Keratinocyte (primary cell): ENCODE measurements at regions not wholly inside any gene's neighbourhood (a gene's known extent, or its start where the extent isn't known, plus 50 kb on each side); places are given as distances from the start of the nearest gene placed in this dataset.

ENCODE experiments used
- DNase-seq: peaks from one replicate; pipeline ENCODE4 v3.0.0-alpha.2; 2011; ENCODE audit warnings: low read depth, missing footprints, low spot score
- FAIRE-seq: peaks from 2 replicates; lab custom pipeline; 2011; peaks lifted over from hg19 to GRCh38; lab: Jason Lieb, UNC
- H2AFZ ChIP-seq: 2 replicates; pipeline ENCODE4 v1.6.0; 2012; ENCODE audit warnings: low read length, control low read depth, inconsistent platforms; ENCODE audit not compliant: control insufficient read depth
- H3K27ac ChIP-seq: 2 replicates; pipeline ENCODE4 v1.5.1; 2011; ENCODE audit warnings: low read length; ENCODE audit not compliant: control insufficient read depth, insufficient read depth
- H3K27me3 ChIP-seq: 3 replicates; pipeline ENCODE4 v1.6.0; 2011; ENCODE audit warnings: low read length; ENCODE audit not compliant: control insufficient read depth, insufficient read depth; ENCODE audit errors: extremely low read depth
- H3K36me3 ChIP-seq, 2 experiments: 2 replicates in 1 of 2; 3 replicates in 1 of 2; pipeline ENCODE4 v1.5.1; 2011; ENCODE audit warnings: low read length in 2 of 2, mild to moderate bottlenecking in 1 of 2; ENCODE audit not compliant: control insufficient read depth in 2 of 2, insufficient read depth in 2 of 2; ENCODE audit errors: extremely low read depth in 1 of 2
- H3K4me1 ChIP-seq: 3 replicates; pipeline ENCODE4 v1.5.1; 2011; ENCODE audit warnings: low read length; ENCODE audit not compliant: control insufficient read depth, insufficient read depth; ENCODE audit errors: extremely low read depth
- H3K4me2 ChIP-seq: 3 replicates; pipeline ENCODE4 v1.6.0; 2011; ENCODE audit warnings: low read depth, low read length; ENCODE audit not compliant: control insufficient read depth, insufficient read depth; ENCODE audit errors: extremely low read depth
- H3K4me3 ChIP-seq, 3 experiments: fragments of 200-600 bp in 1 of 3; sonication (generic) in 1 of 3; 2 replicates in 2 of 3; 3 replicates in 1 of 3; pipeline ENCODE4 v1.5.1; 2011 to 2016; ENCODE audit warnings: low read length in 3 of 3, mild to moderate bottlenecking in 3 of 3, control low read depth in 2 of 3, inconsistent platforms in 1 of 3, low read depth in 1 of 3, mixed read lengths in 1 of 3, mixed run types in 1 of 3, moderate library complexity in 1 of 3; ENCODE audit not compliant: control insufficient read depth in 2 of 3, insufficient read depth in 2 of 3; ENCODE audit errors: extremely low read depth in 1 of 3
- H3K79me2 ChIP-seq: 2 replicates; pipeline ENCODE4 v1.6.0; 2012; ENCODE audit warnings: low read length; ENCODE audit not compliant: control insufficient read depth, insufficient read depth
- H3K9ac ChIP-seq: 3 replicates; pipeline ENCODE4 v1.6.0; 2011; ENCODE audit warnings: low read length; ENCODE audit not compliant: control insufficient read depth, insufficient read depth; ENCODE audit errors: extremely low read depth
- H3K9me1 ChIP-seq: 3 replicates; pipeline ENCODE4 v1.6.0; 2011; ENCODE audit warnings: low read length; ENCODE audit not compliant: control insufficient read depth, insufficient read depth; ENCODE audit errors: extremely low read depth
- H3K9me3 ChIP-seq: 2 replicates; pipeline ENCODE4 v1.5.1; 2012; ENCODE audit warnings: low read depth, low read length; ENCODE audit not compliant: control insufficient read depth
- H4K20me1 ChIP-seq: 3 replicates; pipeline ENCODE4 v1.6.0; 2011; ENCODE audit warnings: low read length; ENCODE audit not compliant: control insufficient read depth, insufficient read depth; ENCODE audit errors: extremely low read depth
- EZH2 ChIP-seq: IDR thresholded peaks from one replicate; pipeline ENCODE4 v1.6.1; 2012; ENCODE audit warnings: inconsistent platforms, mild to moderate bottlenecking, low read length, moderate library complexity
- dilution Hi-C: fragments of 300-500 bp; cut with MboI; formaldehyde crosslinking; loops from one replicate; pipeline ENCODE4 v1.7.0; 2020; ENCODE audit warnings: low sequenced_read_pairs; ENCODE audit not compliant: extremely low pct_ligation_motif_present
- TF ChIP-seq, protein P1 (sequence below), 3 experiments: IDR thresholded peaks in 1 of 3; conservative IDR thresholded peaks in 1 of 3; optimal IDR thresholded peaks in 1 of 3; 2 replicates in 2 of 3; 3 replicates in 1 of 3; pipeline versions ENCODE3 to v1.5.1; 2011; ENCODE audit warnings: low read length in 3 of 3, mild to moderate bottlenecking in 3 of 3, moderate library complexity in 2 of 3, control low read depth in 1 of 3, inconsistent platforms in 1 of 3; ENCODE audit not compliant: insufficient read depth in 2 of 3; ENCODE audit errors: extremely low read depth in 1 of 3

DNA sequence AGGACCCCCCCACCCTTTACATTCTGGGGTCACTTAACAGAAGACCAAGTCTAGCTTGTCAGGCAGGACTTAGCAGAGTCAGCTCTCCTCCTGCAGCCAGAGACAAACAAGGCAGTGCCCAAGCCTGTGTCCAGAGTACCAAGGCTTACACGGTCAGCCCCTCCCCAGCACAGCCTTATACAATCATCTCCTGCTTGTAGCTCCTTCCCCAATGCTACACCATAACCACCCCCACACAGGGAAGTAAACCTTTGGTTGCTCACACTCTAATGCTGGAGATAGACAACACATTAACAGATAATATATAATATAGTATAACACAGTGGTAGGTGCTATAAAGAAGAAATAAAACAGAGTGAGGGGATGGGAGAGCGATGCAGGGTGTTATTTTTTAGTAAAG is 175.4 kb upstream of the PWP1 start:
- Histone ChIP-seq H3K79me2 (no peaks in the 10 kb centered on the region), H3K9me1 (no peaks in the 10 kb centered on the region), H3K27me3 (no peaks in the 10 kb centered on the region), H3K4me1 (peaks cover 7% of the 10 kb centered on the region), H3K27ac (no peak overlapping the region), H3K9me3 (no peaks in the 10 kb centered on the region), H2AFZ (no peak overlapping the region), H4K20me1 (no peaks in the 10 kb centered on the region), H3K4me3 (no peak overlapping the region), H3K9ac (no peak overlapping the region), H3K36me3 (no peaks in the 10 kb centered on the region), H3K4me2 (no peak overlapping the region)
- FAIRE-seq (no peak), DNase-seq (no peak)
- TF ChIP-seq, protein P1, sequence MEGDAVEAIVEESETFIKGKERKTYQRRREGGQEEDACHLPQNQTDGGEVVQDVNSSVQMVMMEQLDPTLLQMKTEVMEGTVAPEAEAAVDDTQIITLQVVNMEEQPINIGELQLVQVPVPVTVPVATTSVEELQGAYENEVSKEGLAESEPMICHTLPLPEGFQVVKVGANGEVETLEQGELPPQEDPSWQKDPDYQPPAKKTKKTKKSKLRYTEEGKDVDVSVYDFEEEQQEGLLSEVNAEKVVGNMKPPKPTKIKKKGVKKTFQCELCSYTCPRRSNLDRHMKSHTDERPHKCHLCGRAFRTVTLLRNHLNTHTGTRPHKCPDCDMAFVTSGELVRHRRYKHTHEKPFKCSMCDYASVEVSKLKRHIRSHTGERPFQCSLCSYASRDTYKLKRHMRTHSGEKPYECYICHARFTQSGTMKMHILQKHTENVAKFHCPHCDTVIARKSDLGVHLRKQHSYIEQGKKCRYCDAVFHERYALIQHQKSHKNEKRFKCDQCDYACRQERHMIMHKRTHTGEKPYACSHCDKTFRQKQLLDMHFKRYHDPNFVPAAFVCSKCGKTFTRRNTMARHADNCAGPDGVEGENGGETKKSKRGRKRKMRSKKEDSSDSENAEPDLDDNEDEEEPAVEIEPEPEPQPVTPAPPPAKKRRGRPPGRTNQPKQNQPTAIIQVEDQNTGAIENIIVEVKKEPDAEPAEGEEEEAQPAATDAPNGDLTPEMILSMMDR (optimal IDR thresholded peaks at IDR 0.05 in 1 of 3, IDR thresholded peaks at IDR 0.05 in 1 of 3, conservative IDR thresholded peaks at IDR 0.05 in 1 of 3; ENCODE audit: extremely low read depth in 1 of 3, insufficient read depth in 2 of 3, low read length in 3 of 3): no peak
- TF ChIP-seq EZH2: no peak
- dilution Hi-C loops: no loop called here

DNA sequence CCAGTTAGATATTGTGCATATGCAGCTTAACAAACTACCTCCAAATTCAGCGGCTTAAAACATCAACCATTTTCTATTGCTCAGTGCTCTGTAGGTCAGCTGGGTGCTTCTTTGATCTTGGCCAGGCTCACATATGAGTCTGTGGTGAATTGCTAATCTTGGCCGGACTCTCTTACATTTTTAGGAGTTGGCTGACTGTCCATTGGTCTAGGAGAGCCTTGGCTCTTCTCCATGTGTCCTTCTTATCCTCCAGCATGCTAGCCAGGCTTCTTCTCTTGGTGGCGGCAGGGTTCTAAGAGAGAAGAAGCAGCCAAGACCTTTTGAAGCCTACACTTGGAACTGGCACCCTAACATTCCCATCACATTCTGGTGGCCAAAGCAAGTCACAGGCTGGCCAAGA is 174.3 kb upstream of the PWP1 start:
- no peaks in the 10 kb centered on the region for H3K9me1 ChIP-seq
- dilution Hi-C loops: no loop called here
- no peaks in the 10 kb centered on the region for H3K27me3 ChIP-seq
- H3K9ac ChIP-seq: no peak overlapping the region
- H3K27ac ChIP-seq: no peak overlapping the region
- no peaks in the 10 kb centered on the region for H3K36me3 ChIP-seq
- H2AFZ ChIP-seq: no peak overlapping the region
- DNase-seq: no peak
- H3K4me3 ChIP-seq: no peak overlapping the region
- TF ChIP-seq, protein P1 (optimal IDR thresholded peaks at IDR 0.05 in 1 of 3, IDR thresholded peaks at IDR 0.05 in 1 of 3, conservative IDR thresholded peaks at IDR 0.05 in 1 of 3; ENCODE audit: extremely low read depth in 1 of 3, insufficient read depth in 2 of 3, low read length in 3 of 3): no peak
- no peak for TF ChIP-seq EZH2
- no peak overlapping the region for H3K4me2 ChIP-seq
- H4K20me1 ChIP-seq: no peaks in the 10 kb centered on the region
- H3K9me3 ChIP-seq: no peaks in the 10 kb centered on the region
- no peak for FAIRE-seq
- peaks cover 14% of the 10 kb centered on the region for H3K4me1 ChIP-seq
- H3K79me2 ChIP-seq: no peaks in the 10 kb centered on the region
